WI38 (cell line): ENCODE measurements at regions not wholly inside any gene's neighbourhood (a gene's known extent, or its start where the extent isn't known, plus 50 kb on each side); places are given as distances from the start of the nearest gene placed in this dataset.
"Not testable (repeated sequence)": the region's sequence is repeated elsewhere in the genome, so short reads cannot be mapped to it uniquely, and the experiment has no call there.

Experiments used
- H3K4me3 ChIP-seq: 2 replicates; pipeline ENCODE4 v1.5.1; 2011; ENCODE audit warnings: low read depth, mild to moderate bottlenecking, control low read depth, low read length
- TF ChIP-seq, protein P1 (sequence below): IDR thresholded peaks from 2 replicates; pipeline ENCODE4 v1.5.1; 2012; ENCODE audit warnings: low read depth, mild to moderate bottlenecking, control low read depth, low read length

- no peak overlapping the region for H3K4me3 ChIP-seq
- TF ChIP-seq, protein P1, sequence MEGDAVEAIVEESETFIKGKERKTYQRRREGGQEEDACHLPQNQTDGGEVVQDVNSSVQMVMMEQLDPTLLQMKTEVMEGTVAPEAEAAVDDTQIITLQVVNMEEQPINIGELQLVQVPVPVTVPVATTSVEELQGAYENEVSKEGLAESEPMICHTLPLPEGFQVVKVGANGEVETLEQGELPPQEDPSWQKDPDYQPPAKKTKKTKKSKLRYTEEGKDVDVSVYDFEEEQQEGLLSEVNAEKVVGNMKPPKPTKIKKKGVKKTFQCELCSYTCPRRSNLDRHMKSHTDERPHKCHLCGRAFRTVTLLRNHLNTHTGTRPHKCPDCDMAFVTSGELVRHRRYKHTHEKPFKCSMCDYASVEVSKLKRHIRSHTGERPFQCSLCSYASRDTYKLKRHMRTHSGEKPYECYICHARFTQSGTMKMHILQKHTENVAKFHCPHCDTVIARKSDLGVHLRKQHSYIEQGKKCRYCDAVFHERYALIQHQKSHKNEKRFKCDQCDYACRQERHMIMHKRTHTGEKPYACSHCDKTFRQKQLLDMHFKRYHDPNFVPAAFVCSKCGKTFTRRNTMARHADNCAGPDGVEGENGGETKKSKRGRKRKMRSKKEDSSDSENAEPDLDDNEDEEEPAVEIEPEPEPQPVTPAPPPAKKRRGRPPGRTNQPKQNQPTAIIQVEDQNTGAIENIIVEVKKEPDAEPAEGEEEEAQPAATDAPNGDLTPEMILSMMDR, result no peak
These were observed 448.9 kb upstream of the MEIS1 start for GRCh38 chr2:65985986-65986385.

- no peak overlapping the region for H3K4me3 ChIP-seq
- TF ChIP-seq, protein P1, result no peak
These were observed 454.4 kb upstream of the MEIS1 start for GRCh38 chr2:65980531-65980930.

DNA sequence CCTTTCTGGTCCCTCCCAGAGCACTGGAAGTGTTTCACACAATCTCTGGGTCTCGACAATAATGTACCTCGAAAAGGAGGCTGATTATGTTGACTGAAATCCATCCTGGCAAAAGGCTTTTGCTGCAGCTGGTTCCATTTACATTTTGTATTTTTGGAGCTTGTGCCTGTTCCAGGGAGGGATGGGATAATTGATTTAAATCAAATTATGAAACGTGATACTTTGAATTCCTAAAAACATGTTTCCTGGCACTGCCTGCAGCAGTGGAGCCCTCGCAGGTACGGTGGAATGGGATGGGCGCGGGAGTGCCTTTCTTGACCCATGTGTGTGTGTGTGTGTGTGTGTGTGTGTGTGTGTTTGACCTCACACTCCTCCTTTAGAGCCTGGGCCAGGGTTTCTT is 455.5 kb upstream of the MEIS1 start:
- H3K4me3 ChIP-seq, result no peak overlapping the region
- TF ChIP-seq, protein P1, result no peak

GRCh38 chr2:65974067-65974723 is 460.7 kb upstream of the MEIS1 start:
- TF ChIP-seq, protein P1, result peak; percentile 15; the same call in 1 of the 2 replicates
- no peak overlapping the region for H3K4me3 ChIP-seq

- TF ChIP-seq, protein P1, result no peak
- H3K4me3 ChIP-seq, result no peak overlapping the region
These were observed 465.8 kb upstream of the MEIS1 start for GRCh38 chr2:65969161-65969560.

- H3K4me3 ChIP-seq, result not testable (repeated sequence)
These were observed 471.6 kb upstream of the MEIS1 start for GRCh38 chr2:65963303-65963702.

GRCh38 chr2:65960953-65961352 is 474.0 kb upstream of the MEIS1 start:
- TF ChIP-seq, protein P1, result no peak
- H3K4me3 ChIP-seq, result no peak overlapping the region

DNA sequence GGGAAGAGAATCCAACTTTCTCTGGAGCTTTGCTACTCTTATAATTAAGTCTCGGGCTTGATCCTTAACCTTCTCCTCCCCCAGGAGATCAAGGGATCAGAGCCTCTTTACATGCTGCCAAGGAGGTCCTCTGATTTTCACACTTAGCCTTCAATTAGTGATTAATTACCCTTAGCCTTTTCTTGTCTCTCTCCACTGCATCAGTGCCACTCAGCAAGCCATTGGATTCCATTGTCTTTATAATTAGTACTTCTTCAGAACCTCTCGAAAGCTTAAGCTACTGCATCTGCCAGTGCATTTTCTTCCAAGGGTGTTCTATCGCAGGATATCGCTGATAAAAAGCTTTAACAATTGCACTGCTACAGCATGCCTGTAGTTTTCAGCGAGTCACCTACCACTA is 477.0 kb upstream of the MEIS1 start:
- no peak overlapping the region for H3K4me3 ChIP-seq
- TF ChIP-seq, protein P1, result no peak
